Kidney epithelial cell (primary cell): ENCODE measurements at regions not wholly inside any gene's neighbourhood (a gene's known extent, or its start where the extent isn't known, plus 50 kb on each side); places are given as distances from the start of the nearest gene placed in this dataset.

ENCODE experiments used
- DNase-seq: peaks from one replicate; pipeline ENCODE4 v3.0.0-alpha.2; 2010; ENCODE audit warnings: low read depth
- H3K27me3 ChIP-seq: 2 replicates; pipeline ENCODE4 v1.6.0; 2011; ENCODE audit warnings: low read length; ENCODE audit not compliant: control insufficient read depth, insufficient read depth
- H3K36me3 ChIP-seq: 2 replicates; pipeline ENCODE4 v1.5.1; 2011; ENCODE audit warnings: low read length; ENCODE audit not compliant: control insufficient read depth, insufficient read depth
- H3K4me3 ChIP-seq: 2 replicates; pipeline ENCODE4 v1.5.1; 2011; ENCODE audit warnings: low read depth, mild to moderate bottlenecking, control low read depth, low read length
- TF ChIP-seq, protein P1 (sequence below): IDR thresholded peaks from 2 replicates; pipeline ENCODE4 v1.5.1; 2011; ENCODE audit warnings: mild to moderate bottlenecking, moderate library complexity, low read length, control low read depth, inconsistent platforms; ENCODE audit not compliant: insufficient read depth, poor library complexity, severe bottlenecking

DNA sequence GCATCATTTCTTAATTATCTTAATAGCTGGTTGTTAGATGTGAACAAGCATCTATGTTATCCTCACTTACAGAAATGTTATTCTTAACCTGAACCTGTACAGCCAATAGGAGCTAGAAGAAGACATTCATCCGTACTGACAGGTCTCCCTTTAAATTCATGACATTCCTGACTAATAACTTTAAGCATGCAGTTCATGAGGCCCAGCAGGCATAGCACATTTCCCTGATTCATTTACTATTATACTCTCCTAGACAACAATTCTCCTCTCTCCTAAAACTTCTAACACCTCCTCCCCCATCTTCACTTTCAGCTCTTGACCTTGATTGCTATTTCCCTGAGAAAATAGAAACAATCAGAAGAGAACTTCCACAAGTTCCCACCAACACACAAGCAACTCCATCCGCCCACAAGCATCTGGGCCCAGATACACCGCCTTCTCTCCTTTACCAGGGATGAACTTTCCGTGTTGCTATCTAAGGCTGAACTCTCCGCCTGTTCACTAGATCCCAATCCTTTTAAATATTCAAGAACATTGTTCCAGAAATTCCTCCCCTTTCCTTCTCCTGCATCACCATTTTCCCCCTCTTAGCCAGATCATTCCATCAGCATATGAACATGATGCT is 62.9 kb upstream of the SPRED1 start:
- Histone ChIP-seq H3K4me3 (no peak overlapping the region), H3K36me3 (no peaks in the 10 kb centered on the region), H3K27me3 (no peaks in the 10 kb centered on the region)
- TF ChIP-seq, protein P1, sequence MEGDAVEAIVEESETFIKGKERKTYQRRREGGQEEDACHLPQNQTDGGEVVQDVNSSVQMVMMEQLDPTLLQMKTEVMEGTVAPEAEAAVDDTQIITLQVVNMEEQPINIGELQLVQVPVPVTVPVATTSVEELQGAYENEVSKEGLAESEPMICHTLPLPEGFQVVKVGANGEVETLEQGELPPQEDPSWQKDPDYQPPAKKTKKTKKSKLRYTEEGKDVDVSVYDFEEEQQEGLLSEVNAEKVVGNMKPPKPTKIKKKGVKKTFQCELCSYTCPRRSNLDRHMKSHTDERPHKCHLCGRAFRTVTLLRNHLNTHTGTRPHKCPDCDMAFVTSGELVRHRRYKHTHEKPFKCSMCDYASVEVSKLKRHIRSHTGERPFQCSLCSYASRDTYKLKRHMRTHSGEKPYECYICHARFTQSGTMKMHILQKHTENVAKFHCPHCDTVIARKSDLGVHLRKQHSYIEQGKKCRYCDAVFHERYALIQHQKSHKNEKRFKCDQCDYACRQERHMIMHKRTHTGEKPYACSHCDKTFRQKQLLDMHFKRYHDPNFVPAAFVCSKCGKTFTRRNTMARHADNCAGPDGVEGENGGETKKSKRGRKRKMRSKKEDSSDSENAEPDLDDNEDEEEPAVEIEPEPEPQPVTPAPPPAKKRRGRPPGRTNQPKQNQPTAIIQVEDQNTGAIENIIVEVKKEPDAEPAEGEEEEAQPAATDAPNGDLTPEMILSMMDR, result no peak
- no peak for DNase-seq

DNA sequence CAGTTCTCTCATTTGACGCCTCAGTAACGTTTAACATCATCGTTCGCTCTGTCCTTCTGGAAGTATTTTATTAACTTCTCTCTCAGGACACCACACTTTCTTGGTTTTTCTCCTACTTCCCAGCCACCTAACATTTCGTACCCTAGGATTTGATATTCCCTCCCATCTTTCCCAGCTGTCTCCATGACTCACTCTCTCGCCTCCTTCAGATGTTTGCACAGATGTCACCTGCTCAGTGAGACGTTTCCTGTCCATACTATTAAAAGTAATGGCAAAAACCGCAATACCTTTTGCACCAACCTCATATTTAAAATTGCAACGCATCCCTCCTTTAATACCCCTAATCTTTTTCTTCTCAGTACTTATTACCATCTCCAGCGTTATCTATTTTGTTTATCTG is 62.1 kb upstream of the SPRED1 start:
- DNase-seq, result no peak
- TF ChIP-seq, protein P1, result no peak

DNA sequence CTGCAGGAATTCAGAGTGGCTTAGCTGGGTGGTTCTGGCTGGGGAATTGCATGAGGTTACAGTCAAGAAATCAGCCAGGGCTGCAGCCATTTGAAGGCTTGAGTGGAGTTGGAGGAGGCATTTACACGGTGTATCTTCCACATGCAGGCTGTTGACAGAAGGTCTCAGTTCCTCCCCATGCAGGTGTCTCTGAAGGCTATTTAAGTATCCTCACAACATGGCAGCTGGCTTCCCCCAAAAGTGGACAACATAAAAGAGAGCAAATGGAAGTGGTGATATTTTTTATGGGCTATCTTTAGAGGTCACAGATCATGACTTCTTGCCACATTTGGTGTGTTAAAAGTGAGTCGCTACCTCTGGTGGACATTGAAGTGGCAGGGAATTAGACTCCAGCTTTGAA is 60.1 kb upstream of the SPRED1 start:
- H3K4me3 ChIP-seq, result no peak overlapping the region
- TF ChIP-seq, protein P1, result no peak
- H3K36me3 ChIP-seq, result no peaks in the 10 kb centered on the region
- DNase-seq, result no peak
- H3K27me3 ChIP-seq, result no peaks in the 10 kb centered on the region

More for the DNA sequence above, 62.1 kb upstream of the SPRED1 start:
- Histone ChIP-seq H3K4me3 (no peak overlapping the region), H3K36me3 (no peaks in the 10 kb centered on the region), H3K27me3 (no peaks in the 10 kb centered on the region)

DNA sequence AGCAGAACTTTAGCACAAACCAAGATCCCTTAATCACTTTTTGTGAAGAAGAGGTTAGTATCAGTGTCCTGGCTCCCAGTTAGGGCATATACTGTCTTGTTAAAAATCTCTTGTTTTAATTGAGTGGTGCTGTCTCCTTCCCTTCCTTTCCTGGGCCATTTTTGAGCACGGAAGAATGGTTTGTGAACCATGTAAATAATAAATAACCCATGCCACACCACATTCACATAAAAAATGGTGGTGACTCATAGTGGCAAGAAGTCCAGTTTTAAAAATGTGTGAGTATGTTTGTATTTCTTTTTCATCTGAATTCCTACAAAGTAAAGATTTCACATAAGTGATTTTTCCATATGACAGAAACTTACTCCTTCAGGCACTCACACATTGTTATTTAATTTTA is 59.1 kb upstream of the SPRED1 start:
- Histone ChIP-seq H3K36me3 (no peaks in the 10 kb centered on the region), H3K4me3 (no peak overlapping the region), H3K27me3 (no peaks in the 10 kb centered on the region)
- TF ChIP-seq, protein P1, result no peak
- DNase-seq, result no peak

DNA sequence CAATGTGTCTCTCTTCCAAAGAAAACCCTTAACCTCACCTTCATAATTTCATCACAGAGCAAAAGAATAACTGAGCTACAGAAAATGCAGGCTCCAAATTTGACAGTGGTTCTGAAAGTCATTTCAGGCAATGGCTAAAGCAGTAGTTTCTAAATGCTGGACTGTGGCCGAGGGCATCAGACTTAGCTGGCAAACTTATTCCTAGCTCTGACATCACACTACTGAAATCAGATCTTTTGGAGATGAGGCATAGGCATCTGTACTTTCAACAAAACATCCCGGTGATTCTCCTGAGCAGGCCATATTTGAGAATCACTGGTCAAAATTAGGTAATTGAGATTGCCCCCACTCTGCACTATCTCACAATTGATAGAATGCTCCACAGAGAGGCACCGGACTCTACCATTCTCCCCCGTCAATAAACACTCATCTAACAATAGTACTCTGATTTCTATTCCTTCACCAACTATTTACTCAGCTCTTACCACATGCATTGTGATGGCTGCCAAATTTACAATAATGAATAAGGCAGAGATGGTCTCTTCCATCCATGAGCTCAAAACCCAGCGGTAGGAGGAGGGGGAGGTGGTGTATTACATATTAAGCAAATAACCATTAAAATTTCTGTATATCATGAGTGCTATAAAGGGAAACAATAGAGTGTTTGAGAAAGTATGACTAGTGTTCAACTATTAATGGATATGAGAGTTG is 57.3 kb upstream of the SPRED1 start:
- Histone ChIP-seq H3K36me3 (no peaks in the 10 kb centered on the region), H3K4me3 (no peak overlapping the region), H3K27me3 (no peaks in the 10 kb centered on the region)
- no peak for DNase-seq
- TF ChIP-seq, protein P1, result no peak

DNA sequence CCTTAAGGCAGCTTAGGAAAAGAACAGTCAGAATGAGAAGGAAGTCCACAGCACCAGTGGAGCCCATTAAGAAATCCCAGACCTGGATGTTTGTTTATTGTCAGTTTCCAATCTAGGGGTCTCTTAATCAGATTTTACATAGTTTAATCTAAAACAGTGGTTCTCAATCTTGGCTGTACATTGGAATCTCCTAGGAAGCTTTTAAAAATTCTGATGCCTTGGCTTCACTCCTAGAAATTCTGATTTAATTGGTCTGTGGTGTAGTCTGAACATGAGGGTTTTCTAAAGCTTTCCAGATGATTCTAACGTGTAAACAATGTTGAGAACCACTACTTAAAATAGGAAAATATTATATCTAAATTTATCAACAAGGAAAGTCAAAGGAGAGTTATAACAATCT is 56.6 kb upstream of the SPRED1 start:
- TF ChIP-seq, protein P1, result no peak
- Histone ChIP-seq H3K4me3 (no peak overlapping the region), H3K36me3 (no peaks in the 10 kb centered on the region), H3K27me3 (no peaks in the 10 kb centered on the region)
- no peak for DNase-seq
